ENCODE measurements at regions not wholly inside any gene's neighbourhood (a gene's known extent, or its start where the extent isn't known, plus 50 kb on each side); places are given as distances from the start of the nearest gene placed in this dataset.

GRCh38 chr22:47781024-47781423 is 1018.6 kb downstream of the TBC1D22A start:
- TF ChIP-seq CTCF (IDR thresholded peaks at IDR 0.05) (no peak), POLR2A (IDR thresholded peaks at IDR 0.05) (no peak), EP300 (IDR thresholded peaks at IDR 0.05) (no peak)
